ENCODE measurements at regions not wholly inside any gene's neighbourhood (a gene's known extent, or its start where the extent isn't known, plus 50 kb on each side); places are given as distances from the start of the nearest gene placed in this dataset.

DNA sequence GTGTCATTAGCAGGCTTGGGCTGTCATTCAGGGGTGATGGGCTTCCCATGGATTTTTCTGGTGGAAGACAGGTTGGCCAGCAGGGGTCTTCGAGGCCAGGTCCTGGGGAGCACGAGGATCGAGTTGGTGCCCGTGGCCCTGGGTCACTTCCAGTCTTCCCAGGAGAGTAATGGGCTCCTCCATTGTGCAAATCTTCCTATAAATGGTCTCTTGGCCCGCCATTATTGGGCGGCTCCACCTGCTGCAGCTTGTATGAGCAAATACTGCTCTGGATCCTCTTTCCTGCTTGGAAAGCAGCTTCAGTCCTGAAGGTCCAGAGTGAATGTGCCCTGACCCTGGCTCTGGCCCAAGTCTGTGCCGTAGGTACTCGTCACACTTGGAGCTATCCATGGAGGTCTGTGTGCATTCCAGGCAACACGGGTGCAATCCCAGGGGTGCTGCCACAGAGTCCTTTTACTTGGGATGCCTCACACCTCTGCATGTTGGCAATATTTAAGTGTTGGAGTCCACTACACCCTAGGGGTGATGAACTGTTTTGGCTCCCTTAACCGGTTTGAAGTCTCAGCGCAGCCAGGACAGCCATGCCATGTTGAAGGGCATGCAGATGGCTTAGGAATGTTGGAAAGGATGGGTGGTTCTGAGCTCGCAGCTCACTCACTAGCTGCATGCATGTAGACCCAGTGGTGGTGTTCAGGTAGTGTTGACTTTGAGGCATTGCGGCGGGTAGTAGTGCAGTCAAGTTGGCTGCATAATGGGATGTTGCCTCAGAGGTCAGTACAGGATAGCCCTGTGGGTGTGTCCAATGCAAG, 97.6 kb downstream of the SNRPN start:
- Histone ChIP-seq H3K4me1 (ENCODE audit: control insufficient read depth, extremely low read depth, insufficient read depth, low read length) (no peaks in the 10 kb centered on the region), H3K27me3 (ENCODE audit: control insufficient read depth in 2 of 2, insufficient read depth in 2 of 2, low read length in 2 of 2) (no peaks in the 10 kb centered on the region), H3K36me3 (ENCODE audit: control insufficient read depth in 2 of 2, extremely low read depth in 1 of 2, insufficient read depth in 2 of 2, low read length in 2 of 2) (peaks cover 7 to 49% of the 10 kb centered on the region in 2 experiments), H4K20me1 (replicated peaks; ENCODE audit: control insufficient read depth, extremely low read depth, insufficient read depth, low read length) (no peaks in the 10 kb centered on the region), H3K9me1 (replicated peaks; ENCODE audit: control insufficient read depth, extremely low read depth, insufficient read depth, low read length) (no peaks in the 10 kb centered on the region), H3K4me3 (replicated peaks in 1 of 3; ENCODE audit: insufficient read depth in 1 of 3, low read depth in 1 of 3, low read length in 3 of 3) (no peak overlapping the region), H3K79me2 (ENCODE audit: control insufficient read depth, insufficient read depth, low read length) (no peaks in the 10 kb centered on the region), H2AFZ (ENCODE audit: low read depth, low read length) (no peak overlapping the region), H3K4me2 (ENCODE audit: insufficient read depth, low read length) (no peak overlapping the region), H3K9me3 (replicated peaks; ENCODE audit: control insufficient read depth, insufficient read depth, low read length) (peaks cover 50% of the 10 kb centered on the region), H3K27ac (ENCODE audit: insufficient read depth, low read depth, low read length) (no peak overlapping the region), H3K9ac (replicated peaks; ENCODE audit: extremely low read depth, insufficient read depth, low read length) (no peak overlapping the region)
- no TSS peak for BruUV-seq (replicated peaks)
- ChIA-PET CTCF (no interaction called here), POLR2A (no interaction called here)
- DNase-seq (ENCODE audit: low read depth, low spot score) (no peak), FAIRE-seq (no peak)
- dilution Hi-C loops (cut with MboI; ENCODE audit: extremely low pct_ligation_motif_present, low sequenced_read_pairs) (no loop called here), intact Hi-C loops (cut with micrococcal nuclease) (no loop called here)
- no peak for TF ChIP-seq JUN (IDR thresholded peaks at IDR 0.05; ENCODE audit: borderline replicate concordance, insufficient read depth, insufficient read length, low read depth)

DNA sequence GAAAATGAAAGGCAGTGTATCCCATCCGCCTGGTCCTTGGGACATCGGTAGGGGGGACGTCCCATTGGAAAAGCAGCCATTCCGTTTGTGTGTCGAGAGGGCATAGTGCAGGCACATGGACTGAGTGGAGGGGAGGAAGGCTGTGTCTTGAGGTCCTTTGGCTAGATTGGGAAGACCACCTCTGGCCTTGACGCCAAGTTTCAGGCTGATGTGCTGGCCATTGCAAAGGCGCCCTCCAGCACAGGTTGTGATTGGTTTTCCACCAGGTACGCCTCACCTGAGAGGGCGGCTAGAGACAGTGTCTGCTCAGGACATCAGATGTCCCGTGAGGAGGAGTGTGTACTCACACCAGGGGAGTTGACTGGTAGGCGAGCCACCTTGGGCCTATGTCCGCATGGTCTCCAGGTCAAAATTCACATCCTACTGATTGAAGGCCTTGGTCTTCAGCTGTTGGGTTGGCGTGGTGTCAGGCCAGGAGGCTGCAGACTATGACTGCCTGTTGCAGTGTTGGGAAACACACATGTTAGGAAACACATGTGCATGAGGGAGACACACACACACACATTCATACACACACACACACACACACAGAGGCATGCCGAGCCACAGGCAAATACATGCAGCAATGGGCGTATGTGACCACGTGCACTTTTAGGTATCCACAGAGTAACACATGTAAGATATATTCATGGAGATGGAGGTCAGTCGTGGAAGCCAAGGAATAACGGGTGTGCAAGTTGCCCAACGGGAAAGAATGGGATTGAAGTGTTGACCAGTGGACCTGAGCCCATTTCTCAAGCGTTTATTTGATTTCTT, 98.4 kb downstream of the SNRPN start:
- Histone ChIP-seq H3K4me2 (ENCODE audit: insufficient read depth, low read length) (no peak overlapping the region), H3K36me3 (ENCODE audit: control insufficient read depth in 2 of 2, extremely low read depth in 1 of 2, insufficient read depth in 2 of 2, low read length in 2 of 2) (peaks cover 7 to 53% of the 10 kb centered on the region in 2 experiments), H3K9me1 (replicated peaks; ENCODE audit: control insufficient read depth, extremely low read depth, insufficient read depth, low read length) (no peaks in the 10 kb centered on the region), H3K9me3 (replicated peaks; ENCODE audit: control insufficient read depth, insufficient read depth, low read length) (peaks cover 57% of the 10 kb centered on the region), H3K27me3 (ENCODE audit: control insufficient read depth in 2 of 2, insufficient read depth in 2 of 2, low read length in 2 of 2) (no peaks in the 10 kb centered on the region), H3K4me3 (replicated peaks in 1 of 3; ENCODE audit: insufficient read depth in 1 of 3, low read depth in 1 of 3, low read length in 3 of 3) (no peak overlapping the region), H3K9ac (replicated peaks; ENCODE audit: extremely low read depth, insufficient read depth, low read length) (no peak overlapping the region), H3K79me2 (ENCODE audit: control insufficient read depth, insufficient read depth, low read length) (no peaks in the 10 kb centered on the region), H2AFZ (ENCODE audit: low read depth, low read length) (no peak overlapping the region), H3K4me1 (ENCODE audit: control insufficient read depth, extremely low read depth, insufficient read depth, low read length) (no peaks in the 10 kb centered on the region), H3K27ac (ENCODE audit: insufficient read depth, low read depth, low read length) (no peak overlapping the region), H4K20me1 (replicated peaks; ENCODE audit: control insufficient read depth, extremely low read depth, insufficient read depth, low read length) (no peaks in the 10 kb centered on the region)
- intact Hi-C loops (cut with micrococcal nuclease), result no loop called here
- TF ChIP-seq GATA2 (IDR thresholded peaks at IDR 0.05; ENCODE audit: insufficient read depth, insufficient read length, low read depth, low read length) (no peak), FOS (IDR thresholded peaks at IDR 0.05; ENCODE audit: borderline replicate concordance, insufficient read depth, low read length) (no peak), CTCF (IDR thresholded peaks at IDR 0.05; ENCODE audit: extremely low read depth in 1 of 2, insufficient read depth in 1 of 2, low read depth in 1 of 2, low read length in 2 of 2) (no peak), POLR2A (IDR thresholded peaks at IDR 0.05; ENCODE audit: low read depth, low read length) (no peak), MYC (IDR thresholded peaks at IDR 0.05; ENCODE audit: low read depth, low read length) (no peak), EZH2 (IDR thresholded peaks at IDR 0.05; ENCODE audit: borderline replicate concordance, low read depth, low read length, severe bottlenecking) (no peak), POLR2AphosphoS5 (IDR thresholded peaks at IDR 0.05; ENCODE audit: insufficient read depth, low read depth, low read length) (no peak), JUN (IDR thresholded peaks at IDR 0.05; ENCODE audit: borderline replicate concordance, insufficient read depth, insufficient read length, low read depth) (no peak), MAX (IDR thresholded peaks at IDR 0.05; ENCODE audit: insufficient read depth, insufficient read length) (no peak)
- dilution Hi-C loops (cut with MboI; ENCODE audit: extremely low pct_ligation_motif_present, low sequenced_read_pairs), result no loop called here
- FAIRE-seq (no peak), DNase-seq (ENCODE audit: low read depth, low spot score) (no peak)
- CTCF ChIA-PET, result no interaction called here
- POLR2A ChIA-PET, result no interaction called here
- BruUV-seq (replicated peaks), result no TSS peak
